Tibial nerve (tissue), 3 donors: ENCODE measurements at regions not wholly inside any gene's neighbourhood (a gene's known extent, or its start where the extent isn't known, plus 50 kb on each side); places are given as distances from the start of the nearest gene placed in this dataset.

Experiments used
- POLR2A ChIP-seq, 2 donors: fragments of 450-650 bp; IDR thresholded peaks; one replicate each; pipeline ENCODE4 v1.6.1; 2017; ENCODE audit warnings: antibody characterized with exemption in 2 of 2, mild to moderate bottlenecking in 2 of 2, moderate library complexity in 2 of 2
- TF ChIP-seq, protein P1 (sequence below), 5 experiments: fragments of 200-600 bp in 3 of 5; fragments of 450-650 bp in 2 of 5; sonication (generic) in 3 of 5; IDR thresholded peaks; one replicate each; pipeline ENCODE4 v1.5.1; 2016 to 2019; ENCODE audit warnings: antibody characterized with exemption in 5 of 5, mild to moderate bottlenecking in 3 of 5, moderate library complexity in 2 of 5

DNA sequence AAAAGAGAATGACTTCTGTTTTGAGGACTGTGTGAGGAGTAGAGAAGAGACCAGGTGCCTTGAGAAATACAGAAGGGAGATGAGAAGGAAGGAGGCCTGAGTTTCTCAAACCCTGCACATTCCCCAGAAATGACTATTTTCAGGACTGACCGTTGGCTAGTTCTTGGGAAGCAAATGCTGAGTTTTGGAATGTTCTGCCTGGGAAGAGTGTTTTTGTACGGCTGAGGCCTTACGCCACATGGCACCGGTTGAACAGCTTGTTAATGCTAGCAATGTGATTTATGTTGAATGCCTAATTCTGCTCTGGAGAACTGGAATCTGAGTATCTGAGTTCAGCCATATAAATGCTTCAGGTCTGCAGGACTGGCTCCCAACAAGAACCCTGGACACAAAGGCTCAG is 152.7 kb upstream of the ADAMTS16 start:
- TF ChIP-seq, protein P1, sequence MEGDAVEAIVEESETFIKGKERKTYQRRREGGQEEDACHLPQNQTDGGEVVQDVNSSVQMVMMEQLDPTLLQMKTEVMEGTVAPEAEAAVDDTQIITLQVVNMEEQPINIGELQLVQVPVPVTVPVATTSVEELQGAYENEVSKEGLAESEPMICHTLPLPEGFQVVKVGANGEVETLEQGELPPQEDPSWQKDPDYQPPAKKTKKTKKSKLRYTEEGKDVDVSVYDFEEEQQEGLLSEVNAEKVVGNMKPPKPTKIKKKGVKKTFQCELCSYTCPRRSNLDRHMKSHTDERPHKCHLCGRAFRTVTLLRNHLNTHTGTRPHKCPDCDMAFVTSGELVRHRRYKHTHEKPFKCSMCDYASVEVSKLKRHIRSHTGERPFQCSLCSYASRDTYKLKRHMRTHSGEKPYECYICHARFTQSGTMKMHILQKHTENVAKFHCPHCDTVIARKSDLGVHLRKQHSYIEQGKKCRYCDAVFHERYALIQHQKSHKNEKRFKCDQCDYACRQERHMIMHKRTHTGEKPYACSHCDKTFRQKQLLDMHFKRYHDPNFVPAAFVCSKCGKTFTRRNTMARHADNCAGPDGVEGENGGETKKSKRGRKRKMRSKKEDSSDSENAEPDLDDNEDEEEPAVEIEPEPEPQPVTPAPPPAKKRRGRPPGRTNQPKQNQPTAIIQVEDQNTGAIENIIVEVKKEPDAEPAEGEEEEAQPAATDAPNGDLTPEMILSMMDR (IDR thresholded peaks at IDR 0.05), result no peak
- TF ChIP-seq POLR2A (IDR thresholded peaks at IDR 0.05), result no peak
